Pancreas (tissue), 10 donors: ENCODE measurements at regions not wholly inside any gene's neighbourhood (a gene's known extent, or its start where the extent isn't known, plus 50 kb on each side); places are given as distances from the start of the nearest gene placed in this dataset.
A peak's percentile ranks its signal among the peaks of the same experiment; 100 is the strongest.

ENCODE experiments used
- ATAC-seq, 4 donors: fragments of 200-7000 bp; cut with Tn5 transposase; one replicate each; pipeline versions ENCODE4 v1.8.0 to v1.9.1; 2020; ENCODE audit warnings: mild to moderate bottlenecking in 4 of 4, moderate library complexity in 4 of 4
- DNase-seq, 6 donors: peaks; one replicate each; pipeline ENCODE4 v3.0.0-alpha.2; 2020
- FAIRE-seq: peaks from 2 replicates; lab custom pipeline; 2012; peaks lifted over from hg19 to GRCh38; lab: Jason Lieb, UNC
- H3K27ac ChIP-seq, 4 donors: fragments of 200-600 bp; sonication (generic); 1 replicate in 3 of 4; 2 replicates in 1 of 4; pipeline versions ENCODE4 v1.5.0 to v1.8.0; 2020
- H3K27me3 ChIP-seq, 4 donors: fragments of 200-600 bp; one replicate each; pipeline ENCODE4 v1.8.0; 2021
- H3K36me3 ChIP-seq, 3 donors: fragments of 200-600 bp; sonication (generic) in 1 of 3; one replicate each; pipeline versions ENCODE4 v1.5.0 to v1.8.0; 2020 to 2021
- H3K4me1 ChIP-seq, 3 donors: fragments of 200-600 bp; one replicate each; pipeline ENCODE4 v1.8.0; 2021
- H3K4me3 ChIP-seq, 4 donors: fragments of 200-600 bp; sonication (generic) in 2 of 4; one replicate each; pipeline versions ENCODE4 v1.5.0 to v1.8.0; 2020 to 2021
- H3K9me3 ChIP-seq, 4 donors: fragments of 200-600 bp; one replicate each; pipeline ENCODE4 v1.8.0; 2021
- WGBS, 2 donors: extraction: QIAGEN DNeasy Blood & Tissue Kit; methylation state at CpG; one replicate each; pipeline ENCODE4 v1.1.7; 2013; 5-methylcytosine and 5-hydroxymethylcytosine counted together
- intact Hi-C, 3 donors: fragments of 100-400 bp; cut with DNase I; formaldehyde crosslinking; loops; one replicate each; pipeline versions ENCODE4 v1.11.1 to v1.14.2; 2022
- TF ChIP-seq, protein P1 (sequence below), 4 donors: fragments of 200-600 bp; sonication (generic) in 3 of 4; IDR thresholded peaks; one replicate each; pipeline versions ENCODE4 v1.5.0 to v1.8.0; 2021; ENCODE audit warnings: antibody characterized with exemption in 4 of 4
- donor health status: healthy with polysubstance abuse.
- donor health status: DM: no; HTN: no; CAD: no; lungs with moderate emphysema.
- donor health status: DM: no; HTN: no; CAD: no.
- donor health status: control.
- donor health status: control.
- donor health status: Bipolar disorder and iron deficiency.
- donor health status: DM: yes; HTN: yes; CAD: no.
- donor health status: DM: no; HTN: no; CAD: no.
- donor health status: DM: no; HTN: no; CAD: no.
- donor health status: DM: yes; HTN: yes; CAD: no.

DNA sequence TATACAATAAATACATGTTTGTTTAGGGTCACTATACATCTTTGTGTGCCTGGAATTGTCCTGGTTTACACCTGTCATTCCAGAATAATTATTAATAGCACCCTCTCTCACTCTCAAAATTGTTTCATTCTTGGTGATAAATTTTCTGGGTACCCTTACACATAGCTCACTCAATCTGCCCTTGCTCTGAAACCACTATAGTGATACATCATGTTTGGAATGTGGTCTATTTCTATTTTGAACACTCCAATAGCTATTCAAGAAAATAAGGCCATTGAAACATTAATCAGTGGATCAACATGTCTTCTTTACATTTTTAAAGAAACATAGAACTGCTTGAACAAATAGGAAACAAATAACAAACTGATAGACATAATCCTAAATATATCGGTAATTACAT lies 158.7 kb downstream of the ARRDC3 start:
- no peak overlapping the region for H3K4me3 ChIP-seq
- H3K27ac ChIP-seq = no peak overlapping the region
- H3K27me3 ChIP-seq = no peaks in the 10 kb centered on the region
- FAIRE-seq (no peak), ATAC-seq (no peak), DNase-seq (no peak)
- intact Hi-C loops = loop anchor here in 2 of 3 donors (10.0 kb wide), 2 partner anchors 160 to 170 kb away; partner anchors contain the start of gene ARRDC3 (in 1 of the 2)
- no peaks in the 10 kb centered on the region for H3K9me3 ChIP-seq
- WGBS, 2 donors = 41 to 62% methylated on average over 1 of the region's 1 CpG
- TF ChIP-seq, protein P1, sequence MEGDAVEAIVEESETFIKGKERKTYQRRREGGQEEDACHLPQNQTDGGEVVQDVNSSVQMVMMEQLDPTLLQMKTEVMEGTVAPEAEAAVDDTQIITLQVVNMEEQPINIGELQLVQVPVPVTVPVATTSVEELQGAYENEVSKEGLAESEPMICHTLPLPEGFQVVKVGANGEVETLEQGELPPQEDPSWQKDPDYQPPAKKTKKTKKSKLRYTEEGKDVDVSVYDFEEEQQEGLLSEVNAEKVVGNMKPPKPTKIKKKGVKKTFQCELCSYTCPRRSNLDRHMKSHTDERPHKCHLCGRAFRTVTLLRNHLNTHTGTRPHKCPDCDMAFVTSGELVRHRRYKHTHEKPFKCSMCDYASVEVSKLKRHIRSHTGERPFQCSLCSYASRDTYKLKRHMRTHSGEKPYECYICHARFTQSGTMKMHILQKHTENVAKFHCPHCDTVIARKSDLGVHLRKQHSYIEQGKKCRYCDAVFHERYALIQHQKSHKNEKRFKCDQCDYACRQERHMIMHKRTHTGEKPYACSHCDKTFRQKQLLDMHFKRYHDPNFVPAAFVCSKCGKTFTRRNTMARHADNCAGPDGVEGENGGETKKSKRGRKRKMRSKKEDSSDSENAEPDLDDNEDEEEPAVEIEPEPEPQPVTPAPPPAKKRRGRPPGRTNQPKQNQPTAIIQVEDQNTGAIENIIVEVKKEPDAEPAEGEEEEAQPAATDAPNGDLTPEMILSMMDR (IDR thresholded peaks at IDR 0.05) = no peak
- H3K4me1 ChIP-seq = peaks cover 0 to 13% (median 0%) of the 10 kb centered on the region in 3 donors
- H3K36me3 ChIP-seq = no peaks in the 10 kb centered on the region

DNA sequence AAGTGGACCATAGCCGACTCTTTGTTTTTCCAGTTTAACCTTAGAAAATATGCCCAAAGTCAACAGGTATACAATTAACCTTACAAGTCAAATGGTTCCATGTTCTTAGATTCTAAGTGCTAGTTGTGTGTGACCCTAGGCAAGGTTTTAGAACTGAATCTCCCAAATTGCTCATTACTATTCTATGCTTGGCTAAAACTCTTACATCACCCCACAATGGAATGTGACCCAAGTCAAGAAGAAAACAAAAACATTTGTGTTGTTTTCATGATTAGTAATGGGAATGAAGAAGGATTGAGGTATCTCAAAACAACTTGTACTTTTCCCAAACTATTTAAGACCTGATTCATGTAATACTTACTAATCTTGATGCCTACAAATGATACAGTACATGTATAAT lies 159.2 kb downstream of the ARRDC3 start:
- no peaks in the 10 kb centered on the region for H3K36me3 ChIP-seq
- no peaks in the 10 kb centered on the region for H3K9me3 ChIP-seq
- no peak overlapping the region for H3K4me3 ChIP-seq
- H3K4me1 ChIP-seq = peaks cover 0 to 19% (median 0%) of the 10 kb centered on the region in 3 donors
- FAIRE-seq (no peak), DNase-seq (no peak), ATAC-seq (no peak)
- no peak overlapping the region for H3K27ac ChIP-seq
- 62 to 68% methylated on average over 1 of the region's 1 CpG for WGBS, 2 donors
- intact Hi-C loops = loop anchor here in 2 of 3 donors (10.0 kb wide), 2 partner anchors 161 to 171 kb away; partner anchors contain the start of gene ARRDC3 (in 1 of the 2)
- TF ChIP-seq, protein P1 (IDR thresholded peaks at IDR 0.05) = no peak
- H3K27me3 ChIP-seq = no peaks in the 10 kb centered on the region

DNA sequence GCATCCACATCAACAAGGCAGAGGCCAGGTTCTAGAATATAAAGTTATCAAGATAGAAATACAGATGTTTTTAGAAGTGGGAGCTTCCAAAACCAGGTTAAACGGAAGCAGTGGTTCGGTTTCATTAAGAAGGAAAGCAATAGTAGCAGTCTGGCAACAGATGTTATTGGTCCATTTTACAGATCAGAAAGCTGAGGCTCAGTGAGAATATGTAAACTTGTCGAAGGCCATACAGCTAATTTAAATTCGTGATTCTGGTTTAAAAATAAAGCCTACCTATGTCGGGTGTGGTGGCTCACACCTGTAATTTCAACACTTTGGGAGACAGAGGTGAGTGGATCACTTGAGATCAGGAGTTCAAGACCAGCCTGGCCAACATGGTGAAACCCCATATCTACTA lies 160.6 kb downstream of the ARRDC3 start:
- Histone ChIP-seq H3K27me3 (no peaks in the 10 kb centered on the region), H3K36me3 (no peaks in the 10 kb centered on the region), H3K4me3 (no peak overlapping the region), H3K4me1 (peaks cover 0 to 19% (median 0%) of the 10 kb centered on the region in 3 donors), H3K9me3 (no peaks in the 10 kb centered on the region), H3K27ac (no peak overlapping the region)
- DNase-seq (no peak), ATAC-seq (no peak), FAIRE-seq (no peak)
- intact Hi-C loops = loop anchor here in 2 of 3 donors (10.0 kb wide), 2 partner anchors 162 to 172 kb away; partner anchors contain the start of gene ARRDC3 (in 1 of the 2)
- WGBS, 2 donors = 81 to 88% methylated on average over 5 of the region's 5 CpGs
- TF ChIP-seq, protein P1 (IDR thresholded peaks at IDR 0.05) = no peak

DNA sequence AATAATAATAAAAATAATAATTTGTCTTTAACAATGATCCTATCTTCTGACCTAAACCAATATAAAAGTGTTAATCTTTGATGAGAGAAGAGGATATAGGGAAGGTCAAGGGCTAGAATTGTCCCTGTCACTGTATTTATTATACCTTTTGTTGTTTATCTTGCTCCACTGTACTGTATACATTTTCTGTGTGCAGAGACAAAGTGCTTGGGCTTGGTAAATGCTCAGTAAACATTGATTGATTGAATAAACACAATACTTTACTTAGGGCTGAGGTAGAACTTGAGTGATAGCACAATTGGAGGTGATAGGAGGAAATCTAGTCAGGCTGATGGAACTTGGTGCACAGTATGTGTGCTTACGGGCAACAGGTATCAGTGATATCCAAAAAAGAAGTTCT lies 161.2 kb downstream of the ARRDC3 start:
- WGBS, 2 donors = 75 to 81% methylated on average over 1 of the region's 1 CpG
- no peaks in the 10 kb centered on the region for H3K9me3 ChIP-seq
- no peaks in the 10 kb centered on the region for H3K27me3 ChIP-seq
- ATAC-seq (no peak), DNase-seq (no peak), FAIRE-seq (no peak)
- no peaks in the 10 kb centered on the region for H3K36me3 ChIP-seq
- intact Hi-C loops = loop anchor here in 2 of 3 donors (10.0 kb wide), 2 partner anchors 163 to 173 kb away; partner anchors contain the start of gene ARRDC3 (in 1 of the 2)
- no peak overlapping the region for H3K4me3 ChIP-seq
- H3K4me1 ChIP-seq = peaks cover 0 to 19% (median 0%) of the 10 kb centered on the region in 3 donors
- H3K27ac ChIP-seq = no peak overlapping the region
- TF ChIP-seq, protein P1 (IDR thresholded peaks at IDR 0.05) = no peak

DNA sequence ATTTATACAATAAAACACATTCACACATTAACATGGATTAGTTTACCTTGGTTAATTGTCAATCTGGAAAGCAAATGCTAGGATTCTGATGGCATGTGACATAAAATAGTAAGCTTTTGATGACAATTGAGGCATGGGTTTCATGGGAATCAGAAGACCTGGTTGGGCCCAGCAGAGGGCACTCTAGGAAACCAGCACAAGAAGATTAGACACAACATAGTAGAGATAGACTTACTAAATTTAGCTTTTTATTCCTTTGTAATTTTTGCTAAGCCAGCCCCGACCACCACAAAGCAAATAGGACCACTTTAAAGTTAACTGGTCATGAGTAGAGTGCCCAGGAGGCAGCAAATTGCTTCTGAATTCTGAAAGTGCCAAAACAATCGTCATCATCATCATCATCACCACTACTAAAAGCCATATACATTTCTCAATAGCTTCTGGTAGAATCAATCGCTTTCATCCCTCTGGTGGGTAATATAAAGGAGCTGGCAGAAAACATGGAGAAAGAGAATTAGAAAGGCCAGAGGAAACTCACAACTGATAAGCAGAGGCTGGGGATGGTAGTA lies 163.2 kb downstream of the ARRDC3 start:
- Histone ChIP-seq H3K27ac (peak overlapping the region in 1 of 4 donors; percentile 42), H3K36me3 (no peaks in the 10 kb centered on the region), H3K9me3 (no peaks in the 10 kb centered on the region), H3K4me1 (peaks cover 0 to 13% (median 0%) of the 10 kb centered on the region in 3 donors), H3K4me3 (no peak overlapping the region), H3K27me3 (no peaks in the 10 kb centered on the region)
- intact Hi-C loops = loop anchor here in 2 of 3 donors (10.0 kb wide), 2 partner anchors 165 to 175 kb away; partner anchors contain the start of gene ARRDC3 (in 1 of the 2)
- FAIRE-seq (no peak), DNase-seq (no peak), ATAC-seq (peak in 1 of 4 donors; percentile 42)
- 79 to 90% methylated on average over 3 of the region's 3 CpGs for WGBS, 2 donors
- TF ChIP-seq, protein P1 (IDR thresholded peaks at IDR 0.05) = no peak
